HepG2 (cell line): ENCODE measurements at regions not wholly inside any gene's neighbourhood (a gene's known extent, or its start where the extent isn't known, plus 50 kb on each side); places are given as distances from the start of the nearest gene placed in this dataset.

Source experiments
- ATAC-seq: fragments of 200-7000 bp; cut with Tn5 transposase; 3 replicates; pipeline ENCODE4 v1.9.1; 2020; ENCODE audit warnings: mild to moderate bottlenecking, moderate library complexity
- BruUV-seq: library from RNA; stranded (reverse); fragments of 400-500 nt; replicated peaks from 2 replicates; lab custom pipeline; 2021; lab: Mats Ljungman, UMichigan
- CTCF ChIA-PET: fragments of 300-600 bp; formaldehyde crosslinking; extraction: SDS; loops from one replicate; lab custom pipeline; 2021; ENCODE audit warnings: low total read pairs, inconsistent platforms, low intra/inter-chr PET ratio; lab: Yijun Ruan, JAX
- POLR2A ChIA-PET: fragments of 350-600 bp; sonication (Branson Sonifier 250); formaldehyde crosslinking; loops from one replicate; lab custom pipeline; 2020; ENCODE audit warnings: antibody characterized with exemption, inconsistent platforms; lab: Yijun Ruan, JAX
- DNase-seq: peaks from one replicate; pipeline ENCODE4 v3.0.0-alpha.2; 2015; ENCODE audit warnings: low spot score
- FAIRE-seq: peaks from 3 replicates; lab custom pipeline; 2011; peaks lifted over from hg19 to GRCh38; lab: Jason Lieb, UNC
- H2AFZ ChIP-seq: one replicate; pipeline ENCODE4 v1.6.1; 2011; ENCODE audit warnings: low read length, inconsistent platforms
- H3K27ac ChIP-seq: fragments of 300-600 bp; 3 replicates; pipeline ENCODE4 v1.8.0; 2011; ENCODE audit warnings: mixed run types, mild to moderate bottlenecking, mixed read lengths, low read length, inconsistent platforms; ENCODE audit not compliant: insufficient read depth; ENCODE audit errors: extremely low read length
- H3K27me3 ChIP-seq, 2 experiments: fragments of 200-600 bp in 1 of 2; 2 replicates in 1 of 2; 3 replicates in 1 of 2; pipeline versions ENCODE4 v1.6.0 to v1.8.0; 2011; ENCODE audit warnings: low read length in 2 of 2, mild to moderate bottlenecking in 2 of 2, moderate library complexity in 2 of 2, inconsistent platforms in 1 of 2; ENCODE audit not compliant: insufficient read depth in 2 of 2, control insufficient read depth in 1 of 2
- H3K36me3 ChIP-seq, 2 experiments: fragments of 200-600 bp in 1 of 2; replicated peaks in 1 of 2; 2 replicates in 1 of 2; 3 replicates in 1 of 2; pipeline versions ENCODE4 v1.5.1 to v1.8.0; 2011; ENCODE audit warnings: low read length in 2 of 2, inconsistent platforms in 1 of 2; ENCODE audit not compliant: insufficient read depth in 2 of 2, control insufficient read depth in 1 of 2
- H3K4me1 ChIP-seq: 2 replicates; pipeline ENCODE4 v1.5.1; 2012; ENCODE audit warnings: low read length, inconsistent platforms; ENCODE audit not compliant: insufficient read depth
- H3K4me2 ChIP-seq: 2 replicates; pipeline ENCODE4 v1.6.0; 2011; ENCODE audit warnings: low read depth, low read length, inconsistent platforms
- H3K4me3 ChIP-seq, 3 experiments: fragments of 200-600 bp in 1 of 3; sonication (generic), shearing (Covaris generic) in 1 of 3; replicated peaks in 1 of 3; 2 replicates each; pipeline ENCODE4 v1.5.1; 2011 to 2016; ENCODE audit warnings: low read length in 3 of 3, inconsistent platforms in 2 of 3, low read depth in 2 of 3, mild to moderate bottlenecking in 2 of 3, control low read depth in 1 of 3, mixed read lengths in 1 of 3; ENCODE audit not compliant: insufficient read depth in 1 of 3
- H3K79me2 ChIP-seq: one replicate; pipeline ENCODE4 v1.6.1; 2011; ENCODE audit warnings: low read length, inconsistent platforms; ENCODE audit not compliant: insufficient read depth
- H3K9ac ChIP-seq: 2 replicates; pipeline ENCODE4 v1.6.0; 2011; ENCODE audit warnings: mild to moderate bottlenecking, low read depth, low read length, inconsistent platforms; ENCODE audit not compliant: insufficient read depth
- H3K9me3 ChIP-seq: 2 replicates; pipeline ENCODE4 v1.5.1; 2012; ENCODE audit warnings: mild to moderate bottlenecking, low read length
- H4K20me1 ChIP-seq: 2 replicates; pipeline ENCODE4 v1.6.0; 2011; ENCODE audit warnings: inconsistent platforms, mild to moderate bottlenecking, low read length, moderate library complexity; ENCODE audit not compliant: insufficient read depth
- FOXA1 ChIP-seq, 2 experiments: fragments of 450-650 bp in 1 of 2; sonication (generic) in 1 of 2; formaldehyde crosslinking in 1 of 2; IDR thresholded peaks; 2 replicates each; pipeline versions ENCODE4 v1.4.0 to v1.6.1; 2016 to 2020; ENCODE audit warnings: missing genetic modification reagents in 1 of 2
- GZF1 ChIP-seq: sonication (generic); formaldehyde crosslinking; IDR thresholded peaks from 2 replicates; pipeline ENCODE4 v1.5.1; 2020; ENCODE audit warnings: mild to moderate bottlenecking, missing genetic modification reagents
- RAD21 ChIP-seq: fragments of 450-650 bp; formaldehyde crosslinking; IDR thresholded peaks from 2 replicates; pipeline ENCODE4 v1.5.0; 2020; ENCODE audit warnings: mild to moderate bottlenecking
- SMC3 ChIP-seq: IDR thresholded peaks from 2 replicates; pipeline ENCODE4 v1.6.1; 2011; ENCODE audit warnings: low read length, improper control_type of control experiment
- STAG1 ChIP-seq: sonication (generic); formaldehyde crosslinking; IDR thresholded peaks from 2 replicates; pipeline ENCODE4 v1.4.0; 2020; ENCODE audit warnings: missing genetic modification reagents
- TP53 ChIP-seq: sonication (generic); formaldehyde crosslinking; conservative IDR thresholded peaks from 2 replicates; pipeline ENCODE4 v1.4.0; 2020; ENCODE audit warnings: missing genetic modification reagents
- ZFX ChIP-seq: sonication (generic); formaldehyde crosslinking; IDR thresholded peaks from 2 replicates; pipeline ENCODE4 v1.4.0; 2020; ENCODE audit warnings: mild to moderate bottlenecking, low read depth, missing genetic modification reagents, moderate library complexity
- WGBS: methylation state at CpG from one replicate; pipeline ENCODE4 v1.1.6; 2017; ENCODE audit warnings: low lambda C conversion rate; 5-methylcytosine and 5-hydroxymethylcytosine counted together
- in situ Hi-C: cut with HindIII; loops from 2 replicates; pipeline ENCODE4 v1.10.0; 2017; ENCODE audit warnings: low pct_unique_long_range_greater_than_20kb; ENCODE audit not compliant: extremely low pct_ligation_motif_present
- intact Hi-C: fragments of 100-400 bp; cut with micrococcal nuclease; formaldehyde crosslinking; loops from one replicate; pipeline ENCODE4 v1.10.0; 2022; ENCODE audit not compliant: unreplicated experiment
- TF ChIP-seq, protein P1 (sequence below): sonication (generic); formaldehyde crosslinking; IDR thresholded peaks from 2 replicates; pipeline ENCODE4 v1.4.0; 2020; ENCODE audit warnings: low read depth, missing genetic modification reagents
- TF ChIP-seq, protein P2 (sequence below): sonication (generic); formaldehyde crosslinking; IDR thresholded peaks from 2 replicates; pipeline ENCODE4 v1.5.0; 2020; ENCODE audit warnings: mild to moderate bottlenecking, missing genetic modification reagents, moderate library complexity

DNA sequence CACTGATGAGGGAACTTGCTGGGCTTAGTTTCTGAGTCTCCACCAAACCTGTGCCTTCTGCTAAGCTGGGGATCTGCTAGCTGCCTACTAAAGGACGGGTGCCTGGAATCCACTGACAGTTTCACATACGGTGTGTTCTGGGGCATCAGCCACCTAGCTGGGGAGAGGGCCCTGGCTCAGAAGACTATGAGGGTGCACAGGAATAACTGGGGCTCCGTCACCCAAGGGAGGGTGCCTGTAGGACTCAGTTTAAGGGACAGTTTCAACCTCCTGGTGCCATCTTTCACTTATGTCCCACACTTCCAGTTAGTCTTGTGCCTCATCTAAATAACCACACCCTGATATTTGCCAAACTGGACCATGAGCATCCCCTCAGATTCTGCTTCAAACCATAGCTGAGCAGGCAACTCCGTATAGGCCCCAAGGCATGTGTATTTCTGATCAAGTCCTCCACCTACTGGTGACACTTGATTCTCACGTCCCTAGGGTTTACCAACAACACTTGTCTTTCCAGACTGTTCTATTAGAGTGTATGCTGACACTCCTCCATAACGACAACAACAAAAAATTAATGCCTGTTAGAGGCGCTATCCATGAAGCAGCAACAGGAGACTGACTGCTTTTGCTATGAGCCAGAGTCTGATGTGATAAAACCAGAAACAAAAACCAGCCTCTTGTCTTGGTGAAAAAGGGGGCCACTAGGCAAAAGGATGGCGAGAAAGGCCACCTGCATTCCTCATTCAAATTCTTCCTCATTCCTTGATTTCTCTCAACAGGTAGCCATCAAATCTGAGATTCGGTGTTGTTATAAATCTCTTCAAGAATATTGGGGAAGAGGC is 55.0 kb upstream of the PAXBP1 start:
- Histone ChIP-seq H3K4me1 (no peaks in the 10 kb centered on the region), H3K9me3 (no peaks in the 10 kb centered on the region), H3K27me3 (no peaks in the 10 kb centered on the region), H3K9ac (no peak overlapping the region), H3K36me3 (no peaks in the 10 kb centered on the region), H3K79me2 (no peaks in the 10 kb centered on the region), H2AFZ (no peak overlapping the region), H3K4me2 (no peak overlapping the region), H4K20me1 (no peaks in the 10 kb centered on the region), H3K27ac (no peak overlapping the region), H3K4me3 (no peak overlapping the region)
- 16% methylated on average over 8 of the region's 9 CpGs for WGBS
- ATAC-seq, result peak; percentile 99
- DNase-seq, result peak; percentile 54
- intact Hi-C loops (loop anchor here (1.0 to 5.0 kb wide), 2 partner anchors 54 to 173 kb away; partner anchors contain the start of gene PAXBP1), in situ Hi-C loops (loop anchor here (5.0 kb wide), 1 partner anchor 174 kb away; no protein-coding TSS in a partner anchor)
- FAIRE-seq, result peak; percentile 92
- BruUV-seq, result no TSS peak
- POLR2A ChIA-PET, result no interaction called here
- CTCF ChIA-PET, result interaction anchor here (0.6 to 3.2 kb wide), 2 partner anchors 40 to 173 kb away, joined by 3 to 29 read pairs; no protein-coding TSS in a partner anchor
- TF ChIP-seq GZF1 (no peak), TP53 (CRISPR knock-in tag) (no peak), STAG1 (CRISPR knock-in tag) (peak; percentile 81), ZFX (CRISPR knock-in tag) (peak; percentile 47; the same call in 1 of the 2 replicates), FOXA1 (IDR thresholded peaks at IDR 0.05) (no peak), FOXA1 (CRISPR knock-in tag; IDR thresholded peaks at IDR 0.05) (peak; percentile 24; the same call in 1 of the 2 replicates), RAD21 (peak; percentile 34; the same call in 1 of the 2 replicates), SMC3 (peak; percentile 78)
- TF ChIP-seq, protein P1, sequence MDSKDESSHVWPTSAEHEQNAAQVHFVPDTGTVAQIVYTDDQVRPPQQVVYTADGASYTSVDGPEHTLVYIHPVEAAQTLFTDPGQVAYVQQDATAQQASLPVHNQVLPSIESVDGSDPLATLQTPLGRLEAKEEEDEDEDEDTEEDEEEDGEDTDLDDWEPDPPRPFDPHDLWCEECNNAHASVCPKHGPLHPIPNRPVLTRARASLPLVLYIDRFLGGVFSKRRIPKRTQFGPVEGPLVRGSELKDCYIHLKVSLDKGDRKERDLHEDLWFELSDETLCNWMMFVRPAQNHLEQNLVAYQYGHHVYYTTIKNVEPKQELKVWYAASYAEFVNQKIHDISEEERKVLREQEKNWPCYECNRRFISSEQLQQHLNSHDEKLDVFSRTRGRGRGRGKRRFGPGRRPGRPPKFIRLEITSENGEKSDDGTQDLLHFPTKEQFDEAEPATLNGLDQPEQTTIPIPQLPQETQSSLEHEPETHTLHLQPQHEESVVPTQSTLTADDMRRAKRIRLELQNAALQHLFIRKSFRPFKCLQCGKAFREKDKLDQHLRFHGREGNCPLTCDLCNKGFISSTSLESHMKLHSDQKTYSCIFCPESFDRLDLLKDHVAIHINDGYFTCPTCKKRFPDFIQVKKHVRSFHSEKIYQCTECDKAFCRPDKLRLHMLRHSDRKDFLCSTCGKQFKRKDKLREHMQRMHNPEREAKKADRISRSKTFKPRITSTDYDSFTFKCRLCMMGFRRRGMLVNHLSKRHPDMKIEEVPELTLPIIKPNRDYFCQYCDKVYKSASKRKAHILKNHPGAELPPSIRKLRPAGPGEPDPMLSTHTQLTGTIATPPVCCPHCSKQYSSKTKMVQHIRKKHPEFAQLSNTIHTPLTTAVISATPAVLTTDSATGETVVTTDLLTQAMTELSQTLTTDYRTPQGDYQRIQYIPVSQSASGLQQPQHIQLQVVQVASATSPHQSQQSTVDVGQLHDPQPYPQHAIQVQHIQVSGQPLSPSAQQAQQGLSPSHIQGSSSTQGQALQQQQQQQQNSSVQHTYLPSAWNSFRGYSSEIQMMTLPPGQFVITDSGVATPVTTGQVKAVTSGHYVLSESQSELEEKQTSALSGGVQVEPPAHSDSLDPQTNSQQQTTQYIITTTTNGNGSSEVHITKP (CRISPR knock-in tag), result peak; percentile 29; the same call in 1 of the 2 replicates
- TF ChIP-seq, protein P2, sequence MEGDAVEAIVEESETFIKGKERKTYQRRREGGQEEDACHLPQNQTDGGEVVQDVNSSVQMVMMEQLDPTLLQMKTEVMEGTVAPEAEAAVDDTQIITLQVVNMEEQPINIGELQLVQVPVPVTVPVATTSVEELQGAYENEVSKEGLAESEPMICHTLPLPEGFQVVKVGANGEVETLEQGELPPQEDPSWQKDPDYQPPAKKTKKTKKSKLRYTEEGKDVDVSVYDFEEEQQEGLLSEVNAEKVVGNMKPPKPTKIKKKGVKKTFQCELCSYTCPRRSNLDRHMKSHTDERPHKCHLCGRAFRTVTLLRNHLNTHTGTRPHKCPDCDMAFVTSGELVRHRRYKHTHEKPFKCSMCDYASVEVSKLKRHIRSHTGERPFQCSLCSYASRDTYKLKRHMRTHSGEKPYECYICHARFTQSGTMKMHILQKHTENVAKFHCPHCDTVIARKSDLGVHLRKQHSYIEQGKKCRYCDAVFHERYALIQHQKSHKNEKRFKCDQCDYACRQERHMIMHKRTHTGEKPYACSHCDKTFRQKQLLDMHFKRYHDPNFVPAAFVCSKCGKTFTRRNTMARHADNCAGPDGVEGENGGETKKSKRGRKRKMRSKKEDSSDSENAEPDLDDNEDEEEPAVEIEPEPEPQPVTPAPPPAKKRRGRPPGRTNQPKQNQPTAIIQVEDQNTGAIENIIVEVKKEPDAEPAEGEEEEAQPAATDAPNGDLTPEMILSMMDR (CRISPR knock-in tag), result peak; percentile 85
